Occipital lobe (tissue), 1 donor: ENCODE measurements at regions not wholly inside any gene's neighbourhood (a gene's known extent, or its start where the extent isn't known, plus 50 kb on each side); places are given as distances from the start of the nearest gene placed in this dataset.
A peak's percentile ranks its signal among the peaks of the same experiment; 100 is the strongest.
"Not testable (repeated sequence)": the region's sequence is repeated elsewhere in the genome, so short reads cannot be mapped to it uniquely, and the experiment has no call there.

Experiments
- DNase-seq: peaks from one replicate; lab custom pipeline; 2025; lab: John Stamatoyannopoulos, UW

DNA sequence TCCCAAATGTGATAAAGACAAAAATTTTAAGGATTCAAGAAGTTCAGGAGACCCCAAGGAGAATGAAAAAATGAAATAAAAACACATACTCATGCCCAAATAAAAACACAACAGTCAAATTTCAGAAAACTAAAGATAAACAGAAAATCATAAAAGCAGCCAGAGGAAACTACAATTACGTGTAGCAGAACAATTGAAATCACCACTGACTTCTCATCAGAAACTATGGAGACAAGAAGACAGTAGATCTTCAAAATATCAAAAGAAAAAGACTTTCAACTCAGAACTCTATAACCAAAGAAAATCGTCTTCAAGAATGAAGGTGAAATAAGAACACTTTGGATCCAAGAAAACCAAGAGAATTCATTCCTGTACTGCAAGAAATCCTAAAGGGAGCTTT lies 54.9 kb downstream of the DIO3 start:
- no peak for DNase-seq

- DNase-seq = no peak
These were observed 58.2 kb downstream of the DIO3 start for GRCh38 chr14:101619484-101619883.

DNA sequence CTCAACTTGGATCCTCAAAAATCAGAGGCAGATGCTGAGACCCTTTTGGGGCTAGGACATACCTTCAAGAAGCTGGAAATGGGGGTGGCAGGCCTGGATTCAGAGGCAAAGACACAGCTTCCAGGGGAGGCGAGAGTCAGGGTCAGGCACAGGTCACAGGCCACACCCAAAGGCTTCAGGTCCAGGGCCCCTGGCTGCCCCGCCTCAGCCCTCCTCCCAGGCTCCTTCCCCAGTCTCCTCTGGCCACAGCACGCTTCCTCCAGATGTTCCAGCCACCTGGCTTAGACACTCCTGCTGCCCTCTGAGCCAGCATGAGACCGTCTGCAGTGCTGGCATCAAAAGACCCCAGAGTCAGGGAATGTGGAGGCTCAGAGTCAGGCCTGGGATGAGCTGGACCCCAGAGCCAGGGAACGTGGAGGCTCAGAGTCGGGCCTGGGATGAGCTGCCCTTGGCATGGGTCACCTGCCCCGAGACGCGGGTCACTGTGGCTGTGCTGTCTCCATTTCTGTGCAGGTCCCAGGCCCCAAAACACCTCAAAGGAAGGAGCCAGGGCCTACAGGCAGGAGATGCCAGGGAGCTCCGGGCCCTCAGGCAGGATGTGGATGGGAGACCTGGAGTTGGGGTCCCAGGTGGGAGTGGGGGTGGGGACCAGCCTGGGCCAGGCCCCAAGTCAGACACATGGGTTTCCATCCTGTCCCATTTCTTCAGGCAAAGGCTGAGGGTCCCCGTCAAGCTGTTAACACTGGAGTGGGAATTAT lies 58.9 kb downstream of the DIO3 start:
- DNase-seq = no peak

DNA sequence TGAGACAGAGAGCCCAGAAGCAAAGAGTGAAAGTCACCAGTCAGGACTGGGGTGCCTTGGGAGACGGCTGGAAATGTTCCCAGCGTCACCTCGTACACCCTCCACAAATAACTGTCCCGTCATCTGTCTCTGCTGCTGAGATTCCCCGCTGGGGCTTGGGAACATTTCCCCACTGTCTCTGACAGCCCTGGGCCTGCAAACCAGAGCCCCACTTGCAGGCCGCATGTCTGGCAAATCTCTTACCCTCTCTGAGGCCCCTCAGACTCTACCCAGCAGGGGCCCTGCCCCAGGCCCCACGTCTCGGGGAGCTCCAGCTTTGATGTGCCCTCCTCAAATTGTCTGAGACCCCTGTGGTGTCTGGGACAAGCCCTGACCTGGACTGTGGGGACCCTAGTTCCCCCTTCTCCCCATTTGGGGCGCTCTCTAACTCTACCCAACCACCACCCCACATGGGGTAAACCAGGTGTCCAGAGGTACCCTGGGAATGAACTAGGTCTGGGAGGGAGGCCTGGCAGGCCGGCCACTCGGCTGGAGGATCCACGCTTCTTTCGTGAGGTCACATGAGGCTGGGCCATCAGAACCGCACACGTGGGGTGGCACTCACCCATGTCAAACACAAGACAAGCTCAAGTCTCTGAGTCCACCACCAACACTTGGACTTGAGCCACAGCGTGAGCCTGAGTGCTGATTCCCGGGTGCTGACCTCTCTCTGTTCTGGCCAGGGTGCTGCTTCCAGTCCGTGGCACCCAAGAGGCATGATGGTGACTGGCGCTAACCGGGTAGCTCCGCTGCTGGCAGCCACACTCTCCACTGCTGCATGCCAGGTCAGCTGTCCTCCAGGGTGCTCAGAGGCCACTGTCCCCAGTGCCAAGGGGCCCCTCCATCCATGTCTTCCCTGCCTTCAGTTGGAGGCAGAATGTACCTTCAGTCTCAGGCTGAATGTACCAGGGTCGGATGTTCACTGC lies 59.8 kb downstream of the DIO3 start:
- DNase-seq = no peak

GRCh38 chr14:101622251-101623076 lies 61.2 kb downstream of the DIO3 start:
- no peak for DNase-seq

GRCh38 chr14:101623077-101623372 lies 61.7 kb downstream of the DIO3 start:
- no peak for DNase-seq

DNA sequence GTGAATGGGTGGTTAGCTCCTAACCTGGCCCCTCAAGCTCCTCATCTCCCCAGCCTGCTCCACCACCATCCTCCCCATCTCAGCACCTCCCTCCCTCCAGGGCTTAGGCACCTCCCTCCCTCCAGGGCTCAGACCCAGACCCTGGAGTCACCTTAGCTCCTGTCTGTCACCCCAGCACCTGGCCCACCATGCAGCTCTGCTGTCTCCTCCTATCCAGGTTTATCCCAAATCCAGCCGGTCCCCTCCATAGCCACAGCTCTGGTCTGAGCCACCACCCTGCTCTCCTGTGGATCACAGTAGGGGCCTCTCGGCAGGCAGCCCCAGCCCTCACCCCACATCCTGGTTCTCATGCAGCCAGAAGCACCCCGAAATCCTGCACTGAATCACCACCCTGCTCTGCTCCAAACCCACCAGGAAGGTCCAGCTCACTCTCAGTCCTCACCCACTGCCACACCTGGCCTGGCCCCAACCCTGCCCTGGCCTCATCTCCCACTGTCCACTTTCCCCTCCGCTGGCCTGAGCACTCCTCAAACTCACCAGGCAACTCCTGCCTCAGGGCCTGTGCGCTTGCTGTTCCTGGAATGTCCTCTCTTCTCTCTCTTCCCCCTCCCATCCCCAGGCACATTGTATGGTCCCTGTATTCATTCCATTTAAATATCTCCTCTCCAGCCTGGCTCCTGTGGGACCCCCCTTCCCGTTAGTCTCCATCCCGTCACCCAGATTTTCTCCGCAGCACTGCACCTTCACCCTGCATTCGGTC lies 62.6 kb downstream of the DIO3 start:
- no peak for DNase-seq

GRCh38 chr14:101624536-101624935 lies 63.2 kb downstream of the DIO3 start:
- DNase-seq = no peak

GRCh38 chr14:101625336-101626097 lies 64.2 kb downstream of the DIO3 start:
- no peak for DNase-seq

DNA sequence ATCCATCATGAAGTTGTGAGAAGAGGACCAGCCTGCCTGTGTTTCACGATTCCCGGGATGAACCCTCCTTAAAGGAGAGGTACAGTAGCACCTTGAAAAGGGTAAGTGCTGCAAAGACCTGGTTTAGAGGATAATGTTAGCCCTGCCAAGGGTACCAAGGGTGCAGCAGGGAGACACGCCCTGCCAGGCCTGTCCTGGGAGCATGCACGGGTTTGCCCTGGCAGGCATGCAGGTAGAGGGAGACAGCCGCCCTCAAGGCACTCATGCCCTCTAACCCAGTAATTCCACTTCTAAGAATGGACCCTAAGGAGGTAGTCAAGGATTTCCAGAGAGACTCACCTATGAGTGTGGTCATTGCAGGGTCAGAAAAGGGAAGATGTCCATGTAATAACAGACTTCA lies 65.0 kb downstream of the DIO3 start:
- DNase-seq = no peak

- no peak for DNase-seq
These were observed 66.6 kb downstream of the DIO3 start for GRCh38 chr14:101627915-101628262.

- DNase-seq = peak; percentile 55
These were observed 67.2 kb downstream of the DIO3 start for GRCh38 chr14:101628471-101628966.

GRCh38 chr14:101628975-101629374 lies 67.7 kb downstream of the DIO3 start:
- DNase-seq = no peak

GRCh38 chr14:101630056-101630965 lies 69.0 kb downstream of the DIO3 start:
- DNase-seq = no peak

- no peak for DNase-seq
These were observed 69.9 kb downstream of the DIO3 start for GRCh38 chr14:101631199-101631598.

DNA sequence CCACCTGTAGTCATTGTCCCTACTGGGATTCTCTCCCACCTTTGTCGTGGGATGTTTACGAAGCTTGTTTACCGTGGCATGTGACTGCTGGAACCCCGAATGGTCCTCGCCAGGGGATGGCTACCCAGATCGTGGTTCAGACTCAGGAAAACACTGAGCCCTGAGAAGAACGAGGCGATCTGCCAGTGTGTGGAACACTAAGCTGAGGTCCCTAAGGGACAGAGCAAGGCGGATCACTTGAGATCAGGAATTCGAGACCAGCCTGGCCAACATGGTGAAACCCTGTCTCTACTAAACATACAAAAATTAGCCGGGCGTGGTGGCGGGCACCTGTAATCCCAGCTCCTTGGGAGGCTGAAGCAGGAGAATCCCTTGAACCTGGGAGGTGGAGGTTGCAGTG lies 70.7 kb downstream of the DIO3 start:
- not testable (repeated sequence) for DNase-seq

GRCh38 chr14:101632520-101632919 lies 71.2 kb downstream of the DIO3 start:
- DNase-seq = no peak

DNA sequence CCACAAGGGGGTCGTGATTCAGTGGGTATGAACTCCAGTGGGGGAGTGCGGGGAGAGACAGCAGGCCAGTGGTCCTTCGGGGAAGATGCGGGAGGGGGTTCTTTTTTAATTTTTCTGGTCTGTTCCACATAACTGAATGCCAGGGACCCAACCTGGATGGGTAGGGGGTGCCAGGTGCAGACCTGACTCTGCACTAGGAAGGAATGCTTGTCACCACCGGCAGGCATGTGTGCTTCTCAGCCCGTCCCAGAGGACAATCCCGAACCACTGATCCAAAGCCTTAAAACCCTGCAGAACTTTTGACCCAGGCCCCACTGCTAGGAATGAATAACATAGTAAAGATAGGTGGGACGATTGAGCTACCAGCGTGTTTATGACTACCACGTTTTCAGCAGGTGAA lies 72.0 kb downstream of the DIO3 start:
- no peak for DNase-seq

DNA sequence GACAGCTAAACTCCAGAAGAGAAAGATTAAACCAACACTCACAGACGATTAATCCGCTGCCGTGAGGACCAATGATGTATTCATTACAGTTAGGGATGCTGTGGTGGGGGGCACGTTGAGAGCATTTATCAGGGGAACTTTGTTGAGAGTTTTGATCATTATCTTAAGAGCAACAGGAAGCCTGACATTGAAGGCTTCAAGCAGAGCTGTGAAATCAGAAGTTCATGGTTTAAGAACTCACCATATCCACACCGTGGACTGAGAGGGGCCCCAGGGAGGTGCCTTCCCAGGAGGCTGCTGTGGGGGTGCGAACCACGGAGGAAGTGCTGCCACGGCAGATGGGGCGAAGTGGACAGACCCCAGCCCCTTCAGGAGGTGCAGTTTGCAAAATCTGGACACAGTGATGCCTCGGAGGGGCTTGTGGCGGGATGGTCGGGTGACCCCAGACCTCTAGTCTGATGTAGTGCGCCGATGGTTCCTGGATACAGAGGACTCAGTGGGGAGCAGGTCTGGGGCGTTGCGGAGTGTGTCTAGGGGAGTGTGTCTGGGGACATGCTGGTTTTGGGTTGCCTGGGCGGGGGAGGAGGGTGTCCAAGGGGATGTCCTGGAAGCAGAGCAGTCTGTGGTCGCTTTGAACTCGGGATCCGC lies 73.0 kb downstream of the DIO3 start:
- no peak for DNase-seq
